HCT116 (cell line): ENCODE measurements at regions not wholly inside any gene's neighbourhood (a gene's known extent, or its start where the extent isn't known, plus 50 kb on each side); places are given as distances from the start of the nearest gene placed in this dataset.

Source experiments
- ATAC-seq: fragments of 200-7000 bp; cut with Tn5 transposase; 2 replicates; pipeline ENCODE4 v1.9.1; 2020; ENCODE audit warnings: mild to moderate bottlenecking, moderate library complexity
- BruUV-seq: library from RNA; stranded (reverse); fragments of 400-500 nt; replicated peaks from 2 replicates; lab custom pipeline; 2021; lab: Mats Ljungman, UMichigan
- CTCF ChIA-PET: fragments of 300-600 bp; sonication (Branson Sonifier 250); formaldehyde crosslinking; loops from one replicate; lab custom pipeline; 2021; ENCODE audit warnings: antibody characterized with exemption; lab: Charles Lee
- POLR2A ChIA-PET: fragments of 300-600, 350-600 bp; sonication (Branson Sonifier 250); formaldehyde crosslinking; loops from one replicate; lab custom pipeline; 2021; ENCODE audit warnings: antibody characterized with exemption; lab: Charles Lee
- RAD21 ChIA-PET, 2 experiments: fragments of 300-600 bp; sonication (Branson Sonifier 250); formaldehyde crosslinking; loops; one replicate each; lab custom pipeline; 2023; ENCODE audit warnings: low total read pairs in 2 of 2; ENCODE audit not compliant: uncharacterized antibody in 2 of 2, unreplicated experiment in 2 of 2, low non-redundant PET in 1 of 2; lab: Charles Lee
- DNase-seq: peaks from one replicate; pipeline ENCODE4 v3.0.0-alpha.2; 2010; ENCODE audit warnings: low read depth, low spot score
- H2AFZ ChIP-seq: fragments of 200-600 bp; shearing (Covaris generic), sonication (generic); 2 replicates; pipeline ENCODE4 v1.6.1; 2017; ENCODE audit warnings: low read depth, mixed run types, mixed read lengths, antibody characterized with exemption, low read length; ENCODE audit not compliant: poor library complexity, severe bottlenecking
- H3K27ac ChIP-seq: 2 replicates; pipeline ENCODE4 v1.5.1; 2012; ENCODE audit warnings: low read depth, low read length
- H3K27me3 ChIP-seq: fragments of 200-600 bp; sonication (generic); 2 replicates; pipeline ENCODE4 v1.6.1; 2016; ENCODE audit warnings: mixed run types, low read length, mixed read lengths; ENCODE audit not compliant: insufficient read depth
- H3K36me3 ChIP-seq, 2 experiments: fragments of 200-500 bp in 1 of 2; fragments of 200-600 bp in 1 of 2; sonication (Bioruptor generic) in 1 of 2; sonication (generic) in 1 of 2; 2 replicates each; pipeline versions ENCODE4 v1.5.1 to v1.6.1; 2014 to 2016; ENCODE audit warnings: low read length in 2 of 2, inconsistent platforms in 1 of 2, mixed read lengths in 1 of 2, mixed run types in 1 of 2; ENCODE audit not compliant: insufficient read depth in 2 of 2, control insufficient read depth in 1 of 2
- H3K4me1 ChIP-seq, 2 experiments: fragments of 200-600 bp in 1 of 2; sonication (generic) in 1 of 2; 2 replicates each; pipeline versions ENCODE4 v1.5.1 to v1.6.1; 2012 to 2017; ENCODE audit warnings: low read length in 2 of 2, inconsistent platforms in 1 of 2, mild to moderate bottlenecking in 1 of 2, mixed read lengths in 1 of 2, mixed run types in 1 of 2, moderate library complexity in 1 of 2; ENCODE audit not compliant: insufficient read depth in 2 of 2, control insufficient read depth in 1 of 2
- H3K4me2 ChIP-seq: fragments of 200-600 bp; sonication (generic); 2 replicates; pipeline ENCODE4 v1.6.1; 2017; ENCODE audit warnings: mixed run types, low read length, mixed read lengths
- H3K4me3 ChIP-seq, 2 experiments: fragments of 200-600 bp in 1 of 2; sonication (generic) in 1 of 2; replicated peaks in 1 of 2; 2 replicates each; pipeline ENCODE4 v1.5.1; 2011 to 2016; ENCODE audit warnings: low read length in 2 of 2, control low read depth in 1 of 2, low read depth in 1 of 2, mild to moderate bottlenecking in 1 of 2, mixed read lengths in 1 of 2, mixed run types in 1 of 2
- H3K79me2 ChIP-seq: fragments of 200-600 bp; sonication (generic); 2 replicates; pipeline ENCODE4 v1.6.1; 2017; ENCODE audit warnings: mild to moderate bottlenecking, mixed run types, low read length, moderate library complexity, mixed read lengths; ENCODE audit not compliant: insufficient read depth
- H3K9ac ChIP-seq: fragments of 200-600 bp; sonication (generic); 2 replicates; pipeline ENCODE4 v1.6.1; 2016; ENCODE audit warnings: low read length, mixed read lengths
- H3K9me2 ChIP-seq: fragments of 200-600 bp; sonication (generic), shearing (Covaris generic); 2 replicates; pipeline ENCODE4 v1.6.1; 2017; ENCODE audit warnings: mixed run types, mild to moderate bottlenecking, moderate library complexity; ENCODE audit not compliant: insufficient read depth
- H3K9me3 ChIP-seq, 2 experiments: fragments of 200-500 bp in 1 of 2; fragments of 200-600 bp in 1 of 2; sonication (Bioruptor generic) in 1 of 2; sonication (generic) in 1 of 2; 2 replicates each; pipeline ENCODE4 v1.6.1; 2014 to 2017; ENCODE audit warnings: low read length in 2 of 2, mixed read lengths in 2 of 2, inconsistent platforms in 1 of 2, low read depth in 1 of 2, mild to moderate bottlenecking in 1 of 2, mixed run types in 1 of 2, moderate library complexity in 1 of 2; ENCODE audit not compliant: control insufficient read depth in 1 of 2, insufficient read depth in 1 of 2
- H4K20me1 ChIP-seq: fragments of 200-600 bp; sonication (generic), shearing (Covaris generic); 2 replicates; pipeline ENCODE4 v1.6.1; 2017; ENCODE audit warnings: mixed run types, mild to moderate bottlenecking, moderate library complexity; ENCODE audit not compliant: insufficient read depth
- ELF1 ChIP-seq: IDR thresholded peaks from 2 replicates; pipeline ENCODE4 v1.6.1; 2012; ENCODE audit warnings: low read depth, borderline replicate concordance
- EZH2phosphoT487 ChIP-seq: fragments of 200-600 bp; IDR thresholded peaks from 2 replicates; pipeline ENCODE4 v1.6.1; 2018; ENCODE audit warnings: antibody characterized with exemption, borderline replicate concordance
- JUND ChIP-seq: IDR thresholded peaks from 2 replicates; pipeline ENCODE4 v1.6.1; 2012
- MAX ChIP-seq: IDR thresholded peaks from 2 replicates; pipeline ENCODE4 v1.6.1; 2012
- RAD21 ChIP-seq: IDR thresholded peaks from 2 replicates; pipeline ENCODE4 v1.6.1; 2012; ENCODE audit warnings: low read depth, mild to moderate bottlenecking
- TCF7L2 ChIP-seq: IDR thresholded peaks from 2 replicates; pipeline ENCODE4 v1.7.0; 2011; ENCODE audit warnings: borderline replicate concordance, inconsistent platforms; ENCODE audit not compliant: insufficient read depth, insufficient read length; ENCODE audit errors: extremely low read depth
- intact Hi-C: fragments of 100-400 bp; cut with micrococcal nuclease; formaldehyde crosslinking; loops from 2 replicates; pipeline ENCODE4 v1.10.0; 2022
- TF ChIP-seq, protein P1 (sequence below): IDR thresholded peaks from 2 replicates; pipeline ENCODE4 v1.6.1; 2012; ENCODE audit warnings: low read depth
- TF ChIP-seq, protein P2 (sequence below): IDR thresholded peaks from 2 replicates; pipeline ENCODE4 v1.6.1; 2012

- Histone ChIP-seq H3K9ac (no peak overlapping the region), H4K20me1 (no peaks in the 10 kb centered on the region), H3K4me2 (no peak overlapping the region), H2AFZ (no peak overlapping the region), H3K4me3 (no peak overlapping the region), H3K4me1 (peaks cover 5 to 8% of the 10 kb centered on the region in 2 experiments; a peak in 3 of 4 replicates), H3K27me3 (no peaks in the 10 kb centered on the region), H3K36me3 (no peaks in the 10 kb centered on the region), H3K79me2 (no peaks in the 10 kb centered on the region), H3K9me2 (no peaks in the 10 kb centered on the region), H3K27ac (no peak overlapping the region), H3K9me3 (no peaks in the 10 kb centered on the region)
- intact Hi-C loops, result no loop called here
- ChIA-PET RAD21 (no interaction called here), POLR2A (no interaction called here), CTCF (no interaction called here)
- DNase-seq, result no peak
- no peak for ATAC-seq
- BruUV-seq, result no TSS peak
- TF ChIP-seq, protein P1, sequence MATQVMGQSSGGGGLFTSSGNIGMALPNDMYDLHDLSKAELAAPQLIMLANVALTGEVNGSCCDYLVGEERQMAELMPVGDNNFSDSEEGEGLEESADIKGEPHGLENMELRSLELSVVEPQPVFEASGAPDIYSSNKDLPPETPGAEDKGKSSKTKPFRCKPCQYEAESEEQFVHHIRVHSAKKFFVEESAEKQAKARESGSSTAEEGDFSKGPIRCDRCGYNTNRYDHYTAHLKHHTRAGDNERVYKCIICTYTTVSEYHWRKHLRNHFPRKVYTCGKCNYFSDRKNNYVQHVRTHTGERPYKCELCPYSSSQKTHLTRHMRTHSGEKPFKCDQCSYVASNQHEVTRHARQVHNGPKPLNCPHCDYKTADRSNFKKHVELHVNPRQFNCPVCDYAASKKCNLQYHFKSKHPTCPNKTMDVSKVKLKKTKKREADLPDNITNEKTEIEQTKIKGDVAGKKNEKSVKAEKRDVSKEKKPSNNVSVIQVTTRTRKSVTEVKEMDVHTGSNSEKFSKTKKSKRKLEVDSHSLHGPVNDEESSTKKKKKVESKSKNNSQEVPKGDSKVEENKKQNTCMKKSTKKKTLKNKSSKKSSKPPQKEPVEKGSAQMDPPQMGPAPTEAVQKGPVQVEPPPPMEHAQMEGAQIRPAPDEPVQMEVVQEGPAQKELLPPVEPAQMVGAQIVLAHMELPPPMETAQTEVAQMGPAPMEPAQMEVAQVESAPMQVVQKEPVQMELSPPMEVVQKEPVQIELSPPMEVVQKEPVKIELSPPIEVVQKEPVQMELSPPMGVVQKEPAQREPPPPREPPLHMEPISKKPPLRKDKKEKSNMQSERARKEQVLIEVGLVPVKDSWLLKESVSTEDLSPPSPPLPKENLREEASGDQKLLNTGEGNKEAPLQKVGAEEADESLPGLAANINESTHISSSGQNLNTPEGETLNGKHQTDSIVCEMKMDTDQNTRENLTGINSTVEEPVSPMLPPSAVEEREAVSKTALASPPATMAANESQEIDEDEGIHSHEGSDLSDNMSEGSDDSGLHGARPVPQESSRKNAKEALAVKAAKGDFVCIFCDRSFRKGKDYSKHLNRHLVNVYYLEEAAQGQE, result no peak
Observed at GRCh38 chr15:81962482-81962881, 83.3 kb downstream of the MEX3B start.

GRCh38 chr15:81959196-81959595, 86.6 kb downstream of the MEX3B start:
- no TSS peak for BruUV-seq
- Histone ChIP-seq H2AFZ (no peak overlapping the region), H3K4me3 (no peak overlapping the region), H3K36me3 (no peaks in the 10 kb centered on the region), H3K4me1 (peaks cover 5 to 18% of the 10 kb centered on the region in 2 experiments; a peak in 3 of 4 replicates), H3K9me3 (no peaks in the 10 kb centered on the region), H3K4me2 (peak overlapping the region; percentile 27; the same call in 1 of the 2 replicates), H3K9ac (no peak overlapping the region), H3K27ac (no peak overlapping the region), H3K27me3 (no peaks in the 10 kb centered on the region), H4K20me1 (no peaks in the 10 kb centered on the region), H3K9me2 (no peaks in the 10 kb centered on the region), H3K79me2 (no peaks in the 10 kb centered on the region)
- TF ChIP-seq, protein P2, sequence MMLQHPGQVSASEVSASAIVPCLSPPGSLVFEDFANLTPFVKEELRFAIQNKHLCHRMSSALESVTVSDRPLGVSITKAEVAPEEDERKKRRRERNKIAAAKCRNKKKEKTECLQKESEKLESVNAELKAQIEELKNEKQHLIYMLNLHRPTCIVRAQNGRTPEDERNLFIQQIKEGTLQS, result no peak
- TF ChIP-seq RAD21 (no peak), TCF7L2 (no peak), EZH2phosphoT487 (no peak), ELF1 (no peak), JUND (peak; percentile 14; the same call in 1 of the 2 replicates), MAX (no peak)
- CTCF ChIA-PET, result no interaction called here
- peak; percentile 57 for ATAC-seq
- DNase-seq, result no peak
- intact Hi-C loops, result no loop called here
- RAD21 ChIA-PET, result no interaction called here
- POLR2A ChIA-PET, result no interaction called here
